Naive B cell (primary cell): ENCODE measurements at regions not wholly inside any gene's neighbourhood (a gene's known extent, or its start where the extent isn't known, plus 50 kb on each side); places are given as distances from the start of the nearest gene placed in this dataset.
"Not testable (repeated sequence)": the region's sequence is repeated elsewhere in the genome, so short reads cannot be mapped to it uniquely, and the experiment has no call there.

Experiments
- ATAC-seq, 2 donors: fragments of 150-1000 bp; cut with Tn5 transposase; 2 replicates each; pipeline ENCODE4 v1.10.0; 2021; ENCODE audit warnings: low read depth in 2 of 2, mild to moderate bottlenecking in 2 of 2, moderate library complexity in 2 of 2
- DNase-seq: peaks from one replicate; pipeline ENCODE4 v3.0.0; 2022
- H3K27ac Mint-ChIP-seq, 6 donors: one replicate each; pipeline ENCODE4 v1.8.0; 2020 to 2022; ENCODE audit warnings: mild to moderate bottlenecking in 6 of 6, mixed read lengths in 6 of 6, moderate library complexity in 5 of 6, inconsistent platforms in 2 of 6
- H3K27me3 Mint-ChIP-seq, 3 donors: one replicate each; pipeline ENCODE4 v1.8.0; 2021 to 2022; ENCODE audit warnings: mixed read lengths in 3 of 3, mild to moderate bottlenecking in 1 of 3
- H3K36me3 Mint-ChIP-seq, 2 donors: one replicate each; pipeline ENCODE4 v1.8.0; 2020 to 2022; ENCODE audit warnings: mixed read lengths in 2 of 2, inconsistent platforms in 1 of 2, mild to moderate bottlenecking in 1 of 2
- H3K4me1 Mint-ChIP-seq, 3 donors: one replicate each; pipeline ENCODE4 v1.8.0; 2020 to 2022; ENCODE audit warnings: mixed read lengths in 3 of 3, inconsistent platforms in 1 of 3, mild to moderate bottlenecking in 1 of 3, moderate library complexity in 1 of 3
- H3K4me3 Mint-ChIP-seq, 8 donors: one replicate each; pipeline ENCODE4 v1.8.0; 2020 to 2022; ENCODE audit warnings: mild to moderate bottlenecking in 8 of 8, mixed read lengths in 8 of 8, moderate library complexity in 8 of 8, inconsistent platforms in 2 of 8
- H3K9me3 Mint-ChIP-seq, 7 donors: one replicate each; pipeline ENCODE4 v1.8.0; 2020 to 2022; ENCODE audit warnings: mixed read lengths in 7 of 7, mild to moderate bottlenecking in 5 of 7, inconsistent platforms in 2 of 7, moderate library complexity in 1 of 7

- DNase-seq = no peak
- no peak overlapping the region for H3K4me3 Mint-ChIP-seq
- no peaks in the 10 kb centered on the region for H3K36me3 Mint-ChIP-seq
- H3K27me3 Mint-ChIP-seq = peaks cover 0 to under 1% (median 0%) of the 10 kb centered on the region in 3 donors
- peak overlapping the region in 1 of 6 donors; percentile 71 for H3K27ac Mint-ChIP-seq
- no peak for ATAC-seq
- no peaks in the 10 kb centered on the region for H3K9me3 Mint-ChIP-seq
- no peaks in the 10 kb centered on the region for H3K4me1 Mint-ChIP-seq
Observed at GRCh38 chr1:67609577-67610341, 75.2 kb upstream of the GADD45A start.

GRCh38 chr1:67610450-67610849 is 74.6 kb upstream of the GADD45A start:
- no peaks in the 10 kb centered on the region for H3K36me3 Mint-ChIP-seq
- no peak overlapping the region for H3K4me3 Mint-ChIP-seq
- DNase-seq = no peak
- no peak overlapping the region for H3K27ac Mint-ChIP-seq
- H3K4me1 Mint-ChIP-seq = no peaks in the 10 kb centered on the region
- peaks cover 0 to 2% (median 0%) of the 10 kb centered on the region in 7 donors for H3K9me3 Mint-ChIP-seq
- H3K27me3 Mint-ChIP-seq = peaks cover 0 to 8% (median 0%) of the 10 kb centered on the region in 3 donors
- no peak for ATAC-seq

GRCh38 chr1:67611846-67612245 is 73.2 kb upstream of the GADD45A start:
- no peak overlapping the region for H3K4me3 Mint-ChIP-seq
- no peak overlapping the region for H3K27ac Mint-ChIP-seq
- H3K27me3 Mint-ChIP-seq = peaks cover 0 to 16% (median 0%) of the 10 kb centered on the region in 3 donors
- H3K9me3 Mint-ChIP-seq = peaks cover 0 to 2% (median 0%) of the 10 kb centered on the region in 7 donors
- ATAC-seq (no peak), DNase-seq (no peak)
- H3K36me3 Mint-ChIP-seq = no peaks in the 10 kb centered on the region
- no peaks in the 10 kb centered on the region for H3K4me1 Mint-ChIP-seq

GRCh38 chr1:67612788-67613241 is 72.2 kb upstream of the GADD45A start:
- Mint-ChIP-seq H3K27ac (peak overlapping the region in 1 of 6 donors; percentile 20), H3K36me3 (no peaks in the 10 kb centered on the region), H3K27me3 (peaks cover 0 to 16% (median 0%) of the 10 kb centered on the region in 3 donors), H3K4me1 (no peaks in the 10 kb centered on the region), H3K9me3 (peaks cover 0 to 2% (median 0%) of the 10 kb centered on the region in 7 donors), H3K4me3 (no peak overlapping the region)
- DNase-seq (no peak), ATAC-seq (no peak)

GRCh38 chr1:67613479-67613878 is 71.5 kb upstream of the GADD45A start:
- not testable (repeated sequence) for H3K36me3 Mint-ChIP-seq, ATAC-seq, H3K4me3 Mint-ChIP-seq, H3K4me1 Mint-ChIP-seq, DNase-seq, H3K9me3 Mint-ChIP-seq
- Mint-ChIP-seq H3K27me3 (peaks cover 0 to 16% (median 0%) of the 10 kb centered on the region in 3 donors), H3K27ac (peak overlapping the region in 1 of 6 donors; percentile 20)

- H3K9me3 Mint-ChIP-seq = peaks cover 0 to 2% (median 0%) of the 10 kb centered on the region in 7 donors
- H3K4me3 Mint-ChIP-seq = no peak overlapping the region
- no peaks in the 10 kb centered on the region for H3K4me1 Mint-ChIP-seq
- H3K36me3 Mint-ChIP-seq = no peaks in the 10 kb centered on the region
- no peak overlapping the region for H3K27ac Mint-ChIP-seq
- peaks cover 0 to 24% (median 4%) of the 10 kb centered on the region in 3 donors for H3K27me3 Mint-ChIP-seq
- ATAC-seq (no peak), DNase-seq (no peak)
Observed at GRCh38 chr1:67614511-67614934, 70.5 kb upstream of the GADD45A start.

GRCh38 chr1:67615886-67616285 is 69.1 kb upstream of the GADD45A start:
- Mint-ChIP-seq H3K9me3 (peaks cover 0 to 2% (median 0%) of the 10 kb centered on the region in 7 donors), H3K27ac (no peak overlapping the region), H3K36me3 (no peaks in the 10 kb centered on the region), H3K27me3 (peaks cover 0 to 31% (median 4%) of the 10 kb centered on the region in 3 donors), H3K4me1 (no peaks in the 10 kb centered on the region), H3K4me3 (no peak overlapping the region)
- DNase-seq = no peak
- ATAC-seq = no peak

- Mint-ChIP-seq H3K9me3 (peaks cover 0 to 2% (median 0%) of the 10 kb centered on the region in 7 donors), H3K4me1 (no peaks in the 10 kb centered on the region), H3K36me3 (no peaks in the 10 kb centered on the region), H3K27ac (no peak overlapping the region), H3K4me3 (no peak overlapping the region), H3K27me3 (peaks cover 0 to 31% (median 4%) of the 10 kb centered on the region in 3 donors)
- DNase-seq = no peak
- no peak for ATAC-seq
Observed at GRCh38 chr1:67616394-67616985, 68.5 kb upstream of the GADD45A start.

- no peak for ATAC-seq
- H3K9me3 Mint-ChIP-seq = peaks cover 0 to 2% (median 0%) of the 10 kb centered on the region in 7 donors
- DNase-seq = no peak
- no peaks in the 10 kb centered on the region for H3K36me3 Mint-ChIP-seq
- H3K4me3 Mint-ChIP-seq = no peak overlapping the region
- peaks cover 0 to 31% (median 4%) of the 10 kb centered on the region in 3 donors for H3K27me3 Mint-ChIP-seq
- H3K4me1 Mint-ChIP-seq = no peaks in the 10 kb centered on the region
- H3K27ac Mint-ChIP-seq = no peak overlapping the region
Observed at GRCh38 chr1:67618285-67619018, 66.5 kb upstream of the GADD45A start.

- Mint-ChIP-seq H3K27me3 (peaks cover 0 to 31% (median 4%) of the 10 kb centered on the region in 3 donors), H3K36me3 (no peaks in the 10 kb centered on the region), H3K4me3 (no peak overlapping the region), H3K27ac (no peak overlapping the region), H3K4me1 (no peaks in the 10 kb centered on the region), H3K9me3 (peaks cover 0 to 2% (median 0%) of the 10 kb centered on the region in 7 donors)
- no peak for DNase-seq
- no peak for ATAC-seq
Observed at GRCh38 chr1:67619080-67619479, 65.9 kb upstream of the GADD45A start.

- no peaks in the 10 kb centered on the region for H3K36me3 Mint-ChIP-seq
- no peak for DNase-seq
- no peak overlapping the region for H3K27ac Mint-ChIP-seq
- H3K9me3 Mint-ChIP-seq = peaks cover 0 to 14% (median 3%) of the 10 kb centered on the region in 7 donors
- peaks cover 4 to 22% (median 5%) of the 10 kb centered on the region in 3 donors for H3K27me3 Mint-ChIP-seq
- H3K4me3 Mint-ChIP-seq = no peak overlapping the region
- no peaks in the 10 kb centered on the region for H3K4me1 Mint-ChIP-seq
- no peak for ATAC-seq
Observed at GRCh38 chr1:67623906-67624305, 61.1 kb upstream of the GADD45A start.

- Mint-ChIP-seq H3K4me1 (no peaks in the 10 kb centered on the region), H3K9me3 (peaks cover 0 to 14% (median 3%) of the 10 kb centered on the region in 7 donors), H3K27me3 (peaks cover 0 to 15% (median 5%) of the 10 kb centered on the region in 3 donors), H3K4me3 (no peak overlapping the region), H3K36me3 (no peaks in the 10 kb centered on the region), H3K27ac (no peak overlapping the region)
- DNase-seq (no peak), ATAC-seq (no peak)
Observed at GRCh38 chr1:67624680-67625079, 60.3 kb upstream of the GADD45A start.

- peaks cover 0 to 14% (median 3%) of the 10 kb centered on the region in 7 donors for H3K9me3 Mint-ChIP-seq
- no peak for DNase-seq
- H3K4me3 Mint-ChIP-seq = no peak overlapping the region
- no peak overlapping the region for H3K27ac Mint-ChIP-seq
- no peaks in the 10 kb centered on the region for H3K36me3 Mint-ChIP-seq
- ATAC-seq = no peak
- H3K4me1 Mint-ChIP-seq = peaks cover 0 to 4% (median 0%) of the 10 kb centered on the region in 3 donors
- H3K27me3 Mint-ChIP-seq = peaks cover 0 to 17% (median 5%) of the 10 kb centered on the region in 3 donors
Observed at GRCh38 chr1:67626090-67626860, 58.7 kb upstream of the GADD45A start.
